ENCODE measurements at regions not wholly inside any gene's neighbourhood (a gene's known extent, or its start where the extent isn't known, plus 50 kb on each side); places are given as distances from the start of the nearest gene placed in this dataset.

DNA sequence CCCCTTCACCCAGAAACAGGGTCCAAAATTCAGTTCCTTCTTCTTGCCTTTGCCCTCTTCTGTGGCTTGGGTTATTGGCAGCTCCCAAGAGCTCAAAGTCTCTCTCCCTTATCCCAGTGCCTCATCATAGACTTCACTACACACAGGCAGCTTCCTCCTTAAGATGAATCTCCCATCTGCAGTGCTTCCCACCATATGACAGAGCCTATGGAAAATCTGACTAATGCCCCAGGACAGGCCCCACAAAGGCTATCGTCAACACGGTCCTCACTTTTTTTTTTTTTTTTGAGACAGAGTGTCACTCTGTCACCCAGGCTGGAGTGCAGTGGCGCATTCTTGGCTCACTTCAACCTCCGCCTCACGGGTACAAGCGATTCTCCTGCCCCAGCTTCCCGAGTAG is 194.1 kb downstream of the MEX3B start:
- WGBS, 2 donors = 76 to 87% methylated on average over 7 of the region's 7 CpGs
- Histone ChIP-seq H3K4me1 (no peaks in the 10 kb centered on the region), H3K27me3 (no peaks in the 10 kb centered on the region), H3K27ac (no peak overlapping the region), H3K9me3 (no peaks in the 10 kb centered on the region), H3K4me3 (no peak overlapping the region), H3K36me3 (no peaks in the 10 kb centered on the region)
- TF ChIP-seq POLR2A (IDR thresholded peaks at IDR 0.05) = no peak
- TF ChIP-seq, protein P1, sequence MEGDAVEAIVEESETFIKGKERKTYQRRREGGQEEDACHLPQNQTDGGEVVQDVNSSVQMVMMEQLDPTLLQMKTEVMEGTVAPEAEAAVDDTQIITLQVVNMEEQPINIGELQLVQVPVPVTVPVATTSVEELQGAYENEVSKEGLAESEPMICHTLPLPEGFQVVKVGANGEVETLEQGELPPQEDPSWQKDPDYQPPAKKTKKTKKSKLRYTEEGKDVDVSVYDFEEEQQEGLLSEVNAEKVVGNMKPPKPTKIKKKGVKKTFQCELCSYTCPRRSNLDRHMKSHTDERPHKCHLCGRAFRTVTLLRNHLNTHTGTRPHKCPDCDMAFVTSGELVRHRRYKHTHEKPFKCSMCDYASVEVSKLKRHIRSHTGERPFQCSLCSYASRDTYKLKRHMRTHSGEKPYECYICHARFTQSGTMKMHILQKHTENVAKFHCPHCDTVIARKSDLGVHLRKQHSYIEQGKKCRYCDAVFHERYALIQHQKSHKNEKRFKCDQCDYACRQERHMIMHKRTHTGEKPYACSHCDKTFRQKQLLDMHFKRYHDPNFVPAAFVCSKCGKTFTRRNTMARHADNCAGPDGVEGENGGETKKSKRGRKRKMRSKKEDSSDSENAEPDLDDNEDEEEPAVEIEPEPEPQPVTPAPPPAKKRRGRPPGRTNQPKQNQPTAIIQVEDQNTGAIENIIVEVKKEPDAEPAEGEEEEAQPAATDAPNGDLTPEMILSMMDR (IDR thresholded peaks at IDR 0.05) = no peak
- DNase-seq = no peak
- intact Hi-C loops (cut with DNase I) = no loop called here

DNA sequence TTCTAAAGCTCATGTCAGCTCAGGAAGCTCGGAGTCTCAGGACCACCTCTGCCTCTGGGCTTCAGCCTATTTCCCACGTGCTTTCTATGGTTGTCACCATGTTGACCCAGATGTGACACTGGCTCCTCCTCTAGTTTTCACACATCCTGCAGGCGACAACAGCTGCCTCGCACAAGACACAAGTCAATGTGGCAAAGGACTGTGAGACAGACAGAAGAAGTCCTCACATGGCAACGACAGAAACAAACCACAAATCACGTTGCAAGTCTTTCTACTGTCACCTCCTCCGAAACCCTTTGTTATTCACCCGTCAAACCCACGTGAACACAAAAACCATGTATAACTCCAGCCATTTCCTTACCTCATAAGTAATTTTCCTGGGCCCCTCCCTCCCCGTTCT is 194.5 kb downstream of the MEX3B start:
- intact Hi-C loops (cut with DNase I) = no loop called here
- no peaks in the 10 kb centered on the region for H3K36me3 ChIP-seq
- WGBS, 2 donors = 80 to 84% methylated on average over 10 of the region's 10 CpGs
- H3K27ac ChIP-seq = no peak overlapping the region
- TF ChIP-seq, protein P1 (IDR thresholded peaks at IDR 0.05) = no peak
- no peak for TF ChIP-seq POLR2A (IDR thresholded peaks at IDR 0.05)
- no peak for DNase-seq
- H3K4me3 ChIP-seq = no peak overlapping the region
- no peaks in the 10 kb centered on the region for H3K9me3 ChIP-seq
- H3K4me1 ChIP-seq = no peaks in the 10 kb centered on the region
- no peaks in the 10 kb centered on the region for H3K27me3 ChIP-seq

DNA sequence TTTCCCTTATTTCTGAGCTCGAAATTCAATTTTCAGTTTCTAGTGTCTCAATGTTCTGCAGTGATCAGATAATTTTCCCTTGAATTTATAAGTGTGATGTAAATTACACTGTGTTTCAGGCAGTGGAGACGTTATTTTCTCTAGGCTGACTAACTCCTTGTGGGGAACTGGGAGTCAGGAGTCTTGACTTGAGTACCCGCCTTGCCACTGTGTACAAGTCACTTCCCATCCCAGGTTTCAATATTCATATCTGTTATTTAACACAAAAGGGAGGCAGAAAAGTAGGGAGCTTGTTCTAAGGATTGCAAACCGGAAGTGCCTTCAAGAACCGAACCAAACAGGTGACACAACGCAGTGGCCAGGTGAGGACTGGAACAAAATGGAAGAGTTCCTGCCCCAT is 196.5 kb downstream of the MEX3B start:
- no peaks in the 10 kb centered on the region for H3K4me1 ChIP-seq
- H3K27me3 ChIP-seq = no peaks in the 10 kb centered on the region
- H3K9me3 ChIP-seq = no peaks in the 10 kb centered on the region
- H3K4me3 ChIP-seq = no peak overlapping the region
- no peak overlapping the region for H3K27ac ChIP-seq
- TF ChIP-seq, protein P1 (IDR thresholded peaks at IDR 0.05) = no peak
- TF ChIP-seq POLR2A (IDR thresholded peaks at IDR 0.05) = no peak
- whole genome bisulfite sequencing, 2 donors = 71 to 77% methylated on average over 6 of the region's 6 CpGs
- intact Hi-C loops (cut with DNase I) = no loop called here
- DNase-seq = no peak
- H3K36me3 ChIP-seq = no peaks in the 10 kb centered on the region

DNA sequence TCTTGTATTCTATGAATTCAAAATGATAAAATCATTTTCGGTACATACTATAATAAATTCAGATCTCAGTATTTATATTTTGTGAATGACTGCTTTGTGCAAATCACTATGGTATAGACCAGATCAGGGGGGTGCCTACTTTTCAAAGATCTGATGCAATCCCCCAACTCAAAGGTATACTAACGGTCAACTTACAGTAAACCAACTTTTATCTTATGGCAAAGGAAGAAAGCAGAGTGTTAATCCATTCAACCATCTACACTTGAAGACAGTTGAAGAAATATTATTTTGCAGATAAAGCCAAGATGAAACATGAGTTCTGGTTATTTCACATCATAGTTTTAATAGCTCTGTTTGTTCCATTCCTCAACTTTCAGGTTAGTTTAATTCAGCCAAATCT is 197.1 kb downstream of the MEX3B start:
- H3K36me3 ChIP-seq = no peaks in the 10 kb centered on the region
- no peak overlapping the region for H3K4me3 ChIP-seq
- 79 to 87% methylated on average over 2 of the region's 2 CpGs for WGBS, 2 donors
- no peak for DNase-seq
- no peak for TF ChIP-seq POLR2A (IDR thresholded peaks at IDR 0.05)
- TF ChIP-seq, protein P1 (IDR thresholded peaks at IDR 0.05) = no peak
- intact Hi-C loops (cut with DNase I) = no loop called here
- H3K4me1 ChIP-seq = no peaks in the 10 kb centered on the region
- no peaks in the 10 kb centered on the region for H3K27me3 ChIP-seq
- no peaks in the 10 kb centered on the region for H3K9me3 ChIP-seq
- no peak overlapping the region for H3K27ac ChIP-seq

DNA sequence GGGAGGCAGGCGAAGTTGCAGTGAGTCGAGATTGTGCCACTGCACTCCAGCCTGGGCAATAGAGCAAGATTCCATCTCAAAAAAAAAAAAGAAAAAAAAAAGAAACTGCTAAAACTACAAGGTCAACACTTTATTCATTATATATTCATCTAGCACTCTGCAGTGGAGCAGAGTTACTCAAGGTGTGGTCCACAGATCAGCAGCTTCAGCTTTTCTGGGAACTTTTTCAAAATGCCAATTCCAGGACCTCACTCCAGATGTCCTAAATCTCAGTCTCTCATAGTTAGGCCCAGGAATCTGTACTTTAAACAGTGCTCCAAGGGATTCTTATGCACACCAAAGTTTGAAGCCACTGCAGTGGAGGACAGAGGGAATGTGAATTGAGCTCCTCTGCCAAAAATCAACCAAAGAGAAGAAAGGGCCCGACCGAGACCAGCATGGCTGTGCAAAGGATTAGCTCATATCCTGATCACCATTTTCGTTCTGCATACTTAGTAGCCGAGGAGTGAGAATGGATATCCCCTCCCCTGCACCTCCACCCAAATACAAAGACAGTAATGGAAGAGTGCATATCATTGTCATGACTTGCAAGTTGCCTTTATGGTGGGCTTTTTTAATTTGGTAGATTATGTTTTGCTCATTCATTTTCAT is 201.9 kb downstream of the MEX3B start:
- DNase-seq = no peak
- no peaks in the 10 kb centered on the region for H3K36me3 ChIP-seq
- H3K4me3 ChIP-seq = no peak overlapping the region
- H3K27ac ChIP-seq = no peak overlapping the region
- no peaks in the 10 kb centered on the region for H3K4me1 ChIP-seq
- no peaks in the 10 kb centered on the region for H3K9me3 ChIP-seq
- TF ChIP-seq, protein P1 (IDR thresholded peaks at IDR 0.05) = no peak
- TF ChIP-seq POLR2A (IDR thresholded peaks at IDR 0.05) = no peak
- 78 to 90% methylated on average over 6 of the region's 6 CpGs for WGBS, 2 donors
- no peaks in the 10 kb centered on the region for H3K27me3 ChIP-seq
- intact Hi-C loops (cut with DNase I) = no loop called here

Data from esophagus squamous epithelium (tissue), 5 donors.